GM23338 (cell line): ENCODE measurements at regions not wholly inside any gene's neighbourhood (a gene's known extent, or its start where the extent isn't known, plus 50 kb on each side); places are given as distances from the start of the nearest gene placed in this dataset.

Experiments
- ATAC-seq: fragments of 200-7000 bp; cut with Tn5 transposase; 3 replicates; pipeline ENCODE4 v1.9.1; 2020
- DNase-seq: peaks from one replicate; pipeline ENCODE4 v3.0.0-alpha.2; 2015; ENCODE audit warnings: low spot score
- H2AFZ ChIP-seq: fragments of 200-600 bp; sonication (generic); 2 replicates; pipeline ENCODE4 v1.8.0; 2016; ENCODE audit warnings: antibody characterized with exemption, mild to moderate bottlenecking, moderate library complexity
- H3F3A ChIP-seq: fragments of 200-600 bp; sonication (generic); replicated peaks from 2 replicates; pipeline ENCODE4 v1.8.0; 2017; ENCODE audit warnings: antibody characterized with exemption, mixed run types, low read depth
- H3K27ac ChIP-seq: fragments of 200-600 bp; sonication (generic); 2 replicates; pipeline ENCODE4 v1.6.1; 2016; ENCODE audit warnings: low read depth
- H3K27me3 ChIP-seq: fragments of 200-600 bp; sonication (generic); 2 replicates; pipeline ENCODE4 v1.8.0; 2016; ENCODE audit warnings: mild to moderate bottlenecking, mixed run types, moderate library complexity; ENCODE audit not compliant: insufficient read depth
- H3K36me3 ChIP-seq: fragments of 200-600 bp; sonication (generic); 2 replicates; pipeline ENCODE4 v1.8.0; 2016; ENCODE audit warnings: mild to moderate bottlenecking; ENCODE audit not compliant: insufficient read depth
- H3K4me1 ChIP-seq: fragments of 200-600 bp; sonication (generic); 2 replicates; pipeline ENCODE4 v1.8.0; 2016; ENCODE audit warnings: mild to moderate bottlenecking, moderate library complexity; ENCODE audit not compliant: insufficient read depth
- H3K4me2 ChIP-seq: fragments of 200-600 bp; sonication (generic); 2 replicates; pipeline ENCODE4 v1.7.1; 2017; ENCODE audit warnings: mixed run types
- H3K4me3 ChIP-seq: fragments of 200-600 bp; sonication (generic); 2 replicates; pipeline ENCODE4 v1.6.1; 2016; ENCODE audit warnings: mixed run types
- H3K79me2 ChIP-seq: fragments of 200-600 bp; sonication (generic); replicated peaks from 2 replicates; pipeline ENCODE4 v1.8.0; 2017; ENCODE audit warnings: mild to moderate bottlenecking; ENCODE audit not compliant: insufficient read depth
- H3K9me2 ChIP-seq: fragments of 200-600 bp; sonication (generic); 2 replicates; pipeline ENCODE4 v1.8.0; 2017; ENCODE audit not compliant: insufficient read depth
- H4K20me1 ChIP-seq: fragments of 200-600 bp; sonication (generic); replicated peaks from 2 replicates; pipeline ENCODE4 v1.8.0; 2017; ENCODE audit warnings: mild to moderate bottlenecking; ENCODE audit not compliant: insufficient read depth
- H3K27ac Mint-ChIP-seq: 2 replicates; pipeline ENCODE4 v1.8.0; 2020; ENCODE audit warnings: inconsistent platforms, mild to moderate bottlenecking, moderate library complexity, mixed read lengths
- H3K27me3 Mint-ChIP-seq: 3 replicates; pipeline ENCODE4 v1.8.0; 2022; ENCODE audit warnings: low read depth, mild to moderate bottlenecking, moderate library complexity, mixed read lengths, inconsistent platforms; ENCODE audit not compliant: insufficient read depth, poor library complexity
- H3K36me3 Mint-ChIP-seq: 3 replicates; pipeline ENCODE4 v1.8.0; 2021; ENCODE audit warnings: low read depth, mild to moderate bottlenecking, inconsistent platforms, moderate library complexity, mixed read lengths
- H3K4me1 Mint-ChIP-seq: 3 replicates; pipeline ENCODE4 v1.8.0; 2020; ENCODE audit warnings: mild to moderate bottlenecking, inconsistent platforms, mixed read lengths
- H3K4me3 Mint-ChIP-seq: 3 replicates; pipeline ENCODE4 v1.8.0; 2021; ENCODE audit warnings: moderate library complexity, mild to moderate bottlenecking, inconsistent platforms, mixed read lengths
- H3K9me3 Mint-ChIP-seq: 3 replicates; pipeline ENCODE4 v1.8.0; 2020; ENCODE audit warnings: moderate library complexity, mild to moderate bottlenecking, inconsistent platforms, mixed read lengths
- CREB1 ChIP-seq: fragments of 250-450 bp; sonication (Bioruptor Pico); IDR thresholded peaks from 2 replicates; pipeline ENCODE4 v1.5.0; 2020; ENCODE audit warnings: low read depth, mild to moderate bottlenecking, moderate library complexity
- EZH2 ChIP-seq: fragments of 200-600 bp; sonication (generic); IDR thresholded peaks from one replicate; pipeline ENCODE4 v1.8.0; 2017; ENCODE audit warnings: antibody characterized with exemption, mild to moderate bottlenecking, low read depth; ENCODE audit not compliant: unreplicated experiment
- EZH2phosphoT487 ChIP-seq: fragments of 200-600 bp; sonication (generic); IDR thresholded peaks from one replicate; pipeline ENCODE4 v1.8.1; 2018; ENCODE audit warnings: antibody characterized with exemption; ENCODE audit not compliant: unreplicated experiment
- NANOG ChIP-seq: IDR thresholded peaks from 2 replicates; pipeline ENCODE4 v1.6.1; 2016; ENCODE audit warnings: antibody characterized with exemption, borderline replicate concordance
- STAT1 ChIP-seq: IDR thresholded peaks from one replicate; pipeline ENCODE4 v1.6.1; 2016; ENCODE audit warnings: antibody characterized with exemption; ENCODE audit not compliant: unreplicated experiment
- TF ChIP-seq, protein P1 (sequence below): IDR thresholded peaks from one replicate; pipeline ENCODE4 v1.6.1; 2018; ENCODE audit warnings: antibody characterized with exemption; ENCODE audit not compliant: unreplicated experiment
- TF ChIP-seq, protein P2 (sequence below): fragments of 250-450 bp; sonication (Bioruptor Pico); IDR thresholded peaks from 2 replicates; pipeline ENCODE4 v1.5.0; 2020; ENCODE audit warnings: mild to moderate bottlenecking, moderate library complexity

DNA sequence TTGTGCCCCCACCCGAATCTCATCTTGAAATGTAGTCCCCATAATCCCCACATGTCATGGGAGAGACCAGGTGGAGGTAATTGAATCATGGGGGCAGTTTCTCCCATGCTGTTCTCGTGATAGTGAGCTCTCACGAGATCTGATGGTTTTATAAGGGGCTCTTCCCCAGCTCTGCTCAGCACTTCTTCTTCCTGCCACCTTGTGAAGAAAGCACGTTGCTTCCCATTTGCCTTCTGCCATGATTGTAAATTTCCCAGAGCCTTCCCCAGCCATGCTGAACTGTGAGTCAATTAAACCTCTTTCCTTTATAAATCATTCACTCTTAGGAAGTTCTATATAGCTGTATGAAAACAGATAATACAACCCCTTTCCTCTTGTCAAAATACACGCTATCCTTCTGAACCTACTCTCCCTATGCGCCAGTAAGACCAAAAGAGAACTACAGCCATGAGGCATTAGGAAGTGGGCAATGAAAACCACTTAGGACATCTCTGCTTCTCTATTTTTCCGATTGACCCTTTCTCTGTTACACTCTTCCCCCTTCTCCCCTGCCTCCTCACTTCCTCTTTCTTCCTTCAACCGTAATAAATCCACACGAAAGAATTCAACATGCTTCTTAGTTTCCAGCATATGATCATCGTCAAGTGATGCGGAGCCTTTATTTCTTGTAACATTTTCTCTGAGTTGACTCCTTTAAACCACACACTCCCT lies 101.2 kb upstream of the WDR11 start:
- ATAC-seq = no peak
- Histone ChIP-seq H3K9me2 (0 out of 2 replicates have a peak, but pooled peaks cover 4% of the 10 kb centered on the region), H3K79me2 (no peaks in the 10 kb centered on the region), H3K27me3 (no peaks in the 10 kb centered on the region), H3F3A (no peaks in the 10 kb centered on the region), H3K27ac (no peak overlapping the region), H3K4me2 (no peak overlapping the region), H3K36me3 (no peaks in the 10 kb centered on the region), H4K20me1 (no peaks in the 10 kb centered on the region), H3K4me1 (no peaks in the 10 kb centered on the region; the same call in none of the 2 replicates), H2AFZ (no peak overlapping the region), H3K4me3 (no peak overlapping the region)
- H3K9me3 Mint-ChIP-seq = no peaks in the 10 kb centered on the region
- H3K27me3 Mint-ChIP-seq = no peaks in the 10 kb centered on the region
- TF ChIP-seq, protein P1, sequence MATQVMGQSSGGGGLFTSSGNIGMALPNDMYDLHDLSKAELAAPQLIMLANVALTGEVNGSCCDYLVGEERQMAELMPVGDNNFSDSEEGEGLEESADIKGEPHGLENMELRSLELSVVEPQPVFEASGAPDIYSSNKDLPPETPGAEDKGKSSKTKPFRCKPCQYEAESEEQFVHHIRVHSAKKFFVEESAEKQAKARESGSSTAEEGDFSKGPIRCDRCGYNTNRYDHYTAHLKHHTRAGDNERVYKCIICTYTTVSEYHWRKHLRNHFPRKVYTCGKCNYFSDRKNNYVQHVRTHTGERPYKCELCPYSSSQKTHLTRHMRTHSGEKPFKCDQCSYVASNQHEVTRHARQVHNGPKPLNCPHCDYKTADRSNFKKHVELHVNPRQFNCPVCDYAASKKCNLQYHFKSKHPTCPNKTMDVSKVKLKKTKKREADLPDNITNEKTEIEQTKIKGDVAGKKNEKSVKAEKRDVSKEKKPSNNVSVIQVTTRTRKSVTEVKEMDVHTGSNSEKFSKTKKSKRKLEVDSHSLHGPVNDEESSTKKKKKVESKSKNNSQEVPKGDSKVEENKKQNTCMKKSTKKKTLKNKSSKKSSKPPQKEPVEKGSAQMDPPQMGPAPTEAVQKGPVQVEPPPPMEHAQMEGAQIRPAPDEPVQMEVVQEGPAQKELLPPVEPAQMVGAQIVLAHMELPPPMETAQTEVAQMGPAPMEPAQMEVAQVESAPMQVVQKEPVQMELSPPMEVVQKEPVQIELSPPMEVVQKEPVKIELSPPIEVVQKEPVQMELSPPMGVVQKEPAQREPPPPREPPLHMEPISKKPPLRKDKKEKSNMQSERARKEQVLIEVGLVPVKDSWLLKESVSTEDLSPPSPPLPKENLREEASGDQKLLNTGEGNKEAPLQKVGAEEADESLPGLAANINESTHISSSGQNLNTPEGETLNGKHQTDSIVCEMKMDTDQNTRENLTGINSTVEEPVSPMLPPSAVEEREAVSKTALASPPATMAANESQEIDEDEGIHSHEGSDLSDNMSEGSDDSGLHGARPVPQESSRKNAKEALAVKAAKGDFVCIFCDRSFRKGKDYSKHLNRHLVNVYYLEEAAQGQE = no peak
- DNase-seq = no peak
- no peaks in the 10 kb centered on the region for H3K36me3 Mint-ChIP-seq
- H3K4me3 Mint-ChIP-seq = no peak overlapping the region
- peaks cover 11% of the 10 kb centered on the region for H3K4me1 Mint-ChIP-seq
- no peak overlapping the region for H3K27ac Mint-ChIP-seq

DNA sequence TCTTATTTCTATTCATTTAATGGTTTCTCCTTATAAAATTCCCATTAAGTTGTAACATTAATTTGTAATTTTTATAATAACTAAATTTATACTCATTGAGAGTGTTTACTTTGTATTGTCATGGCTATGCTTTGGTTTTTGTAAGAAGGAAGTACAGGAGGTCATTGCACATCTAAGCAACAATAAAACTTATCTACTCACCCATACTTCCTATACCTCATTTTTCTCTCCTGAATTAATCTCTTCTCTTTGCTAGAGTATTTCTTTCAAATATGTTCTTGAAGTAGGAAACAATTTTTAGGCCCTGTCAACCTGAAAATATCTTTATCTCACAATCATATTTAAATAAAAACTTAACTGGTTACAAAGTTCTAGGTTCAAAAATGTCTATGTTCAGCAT lies 95.4 kb upstream of the WDR11 start:
- Histone ChIP-seq H3K27ac (no peak overlapping the region), H3K36me3 (no peaks in the 10 kb centered on the region), H3K4me2 (no peak overlapping the region), H3K27me3 (no peaks in the 10 kb centered on the region), H3K79me2 (no peaks in the 10 kb centered on the region), H4K20me1 (no peaks in the 10 kb centered on the region), H3K4me3 (no peak overlapping the region), H3K9me2 (no peaks in the 10 kb centered on the region), H3F3A (no peaks in the 10 kb centered on the region), H2AFZ (no peak overlapping the region), H3K4me1 (no peaks in the 10 kb centered on the region)
- ATAC-seq = no peak
- no peak overlapping the region for H3K4me3 Mint-ChIP-seq
- no peak for DNase-seq
- H3K4me1 Mint-ChIP-seq = no peaks in the 10 kb centered on the region
- no peak overlapping the region for H3K27ac Mint-ChIP-seq
- H3K9me3 Mint-ChIP-seq = no peaks in the 10 kb centered on the region
- H3K27me3 Mint-ChIP-seq = peaks cover 1% of the 10 kb centered on the region
- no peaks in the 10 kb centered on the region for H3K36me3 Mint-ChIP-seq
- TF ChIP-seq NANOG = no peak
- TF ChIP-seq, protein P1 = no peak
- TF ChIP-seq, protein P2, sequence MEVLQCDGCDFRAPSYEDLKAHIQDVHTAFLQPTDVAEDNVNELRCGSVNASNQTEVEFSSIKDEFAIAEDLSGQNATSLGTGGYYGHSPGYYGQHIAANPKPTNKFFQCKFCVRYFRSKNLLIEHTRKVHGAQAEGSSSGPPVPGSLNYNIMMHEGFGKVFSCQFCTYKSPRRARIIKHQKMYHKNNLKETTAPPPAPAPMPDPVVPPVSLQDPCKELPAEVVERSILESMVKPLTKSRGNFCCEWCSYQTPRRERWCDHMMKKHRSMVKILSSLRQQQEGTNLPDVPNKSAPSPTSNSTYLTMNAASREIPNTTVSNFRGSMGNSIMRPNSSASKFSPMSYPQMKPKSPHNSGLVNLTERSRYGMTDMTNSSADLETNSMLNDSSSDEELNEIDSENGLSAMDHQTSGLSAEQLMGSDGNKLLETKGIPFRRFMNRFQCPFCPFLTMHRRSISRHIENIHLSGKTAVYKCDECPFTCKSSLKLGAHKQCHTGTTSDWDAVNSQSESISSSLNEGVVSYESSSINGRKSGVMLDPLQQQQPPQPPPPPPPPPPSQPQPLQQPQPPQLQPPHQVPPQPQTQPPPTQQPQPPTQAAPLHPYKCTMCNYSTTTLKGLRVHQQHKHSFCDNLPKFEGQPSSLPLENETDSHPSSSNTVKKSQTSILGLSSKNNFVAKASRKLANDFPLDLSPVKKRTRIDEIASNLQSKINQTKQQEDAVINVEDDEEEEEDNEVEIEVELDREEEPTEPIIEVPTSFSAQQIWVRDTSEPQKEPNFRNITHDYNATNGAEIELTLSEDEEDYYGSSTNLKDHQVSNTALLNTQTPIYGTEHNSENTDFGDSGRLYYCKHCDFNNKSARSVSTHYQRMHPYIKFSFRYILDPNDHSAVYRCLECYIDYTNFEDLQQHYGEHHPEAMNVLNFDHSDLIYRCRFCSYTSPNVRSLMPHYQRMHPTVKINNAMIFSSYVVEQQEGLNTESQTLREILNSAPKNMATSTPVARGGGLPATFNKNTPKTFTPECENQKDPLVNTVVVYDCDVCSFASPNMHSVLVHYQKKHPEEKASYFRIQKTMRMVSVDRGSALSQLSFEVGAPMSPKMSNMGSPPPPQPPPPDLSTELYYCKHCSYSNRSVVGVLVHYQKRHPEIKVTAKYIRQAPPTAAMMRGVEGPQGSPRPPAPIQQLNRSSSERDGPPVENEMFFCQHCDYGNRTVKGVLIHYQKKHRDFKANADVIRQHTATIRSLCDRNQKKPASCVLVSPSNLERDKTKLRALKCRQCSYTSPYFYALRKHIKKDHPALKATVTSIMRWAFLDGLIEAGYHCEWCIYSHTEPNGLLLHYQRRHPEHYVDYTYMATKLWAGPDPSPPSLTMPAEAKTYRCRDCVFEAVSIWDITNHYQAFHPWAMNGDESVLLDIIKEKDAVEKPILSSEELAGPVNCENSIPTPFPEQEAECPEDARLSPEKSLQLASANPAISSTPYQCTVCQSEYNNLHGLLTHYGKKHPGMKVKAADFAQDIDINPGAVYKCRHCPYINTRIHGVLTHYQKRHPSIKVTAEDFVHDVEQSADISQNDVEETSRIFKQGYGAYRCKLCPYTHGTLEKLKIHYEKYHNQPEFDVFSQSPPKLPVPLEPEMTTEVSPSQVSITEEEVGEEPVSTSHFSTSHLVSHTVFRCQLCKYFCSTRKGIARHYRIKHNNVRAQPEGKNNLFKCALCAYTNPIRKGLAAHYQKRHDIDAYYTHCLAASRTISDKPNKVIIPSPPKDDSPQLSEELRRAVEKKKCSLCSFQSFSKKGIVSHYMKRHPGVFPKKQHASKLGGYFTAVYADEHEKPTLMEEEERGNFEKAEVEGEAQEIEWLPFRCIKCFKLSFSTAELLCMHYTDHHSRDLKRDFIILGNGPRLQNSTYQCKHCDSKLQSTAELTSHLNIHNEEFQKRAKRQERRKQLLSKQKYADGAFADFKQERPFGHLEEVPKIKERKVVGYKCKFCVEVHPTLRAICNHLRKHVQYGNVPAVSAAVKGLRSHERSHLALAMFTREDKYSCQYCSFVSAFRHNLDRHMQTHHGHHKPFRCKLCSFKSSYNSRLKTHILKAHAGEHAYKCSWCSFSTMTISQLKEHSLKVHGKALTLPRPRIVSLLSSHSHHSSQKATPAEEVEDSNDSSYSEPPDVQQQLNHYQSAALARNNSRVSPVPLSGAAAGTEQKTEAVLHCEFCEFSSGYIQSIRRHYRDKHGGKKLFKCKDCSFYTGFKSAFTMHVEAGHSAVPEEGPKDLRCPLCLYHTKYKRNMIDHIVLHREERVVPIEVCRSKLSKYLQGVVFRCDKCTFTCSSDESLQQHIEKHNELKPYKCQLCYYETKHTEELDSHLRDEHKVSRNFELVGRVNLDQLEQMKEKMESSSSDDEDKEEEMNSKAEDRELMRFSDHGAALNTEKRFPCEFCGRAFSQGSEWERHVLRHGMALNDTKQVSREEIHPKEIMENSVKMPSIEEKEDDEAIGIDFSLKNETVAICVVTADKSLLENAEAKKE (CRISPR knock-in tag) = no peak
- no peak for TF ChIP-seq STAT1
- TF ChIP-seq EZH2 = no peak
- TF ChIP-seq EZH2phosphoT487 = no peak
- no peak for TF ChIP-seq CREB1 (CRISPR knock-in tag)
